AG04450 (cell line): ENCODE measurements at regions not wholly inside any gene's neighbourhood (a gene's known extent, or its start where the extent isn't known, plus 50 kb on each side); places are given as distances from the start of the nearest gene placed in this dataset.

Experiments used
- CTCF ChIA-PET: fragments of 300-600, 350-600 bp; formaldehyde crosslinking; extraction: SDS; loops from one replicate; lab custom pipeline; 2022; ENCODE audit warnings: antibody characterized with exemption, inconsistent platforms; lab: Charles Lee
- POLR2A ChIA-PET: fragments of 350-600 bp; formaldehyde crosslinking; extraction: SDS; loops from one replicate; lab custom pipeline; 2021; ENCODE audit warnings: antibody characterized with exemption, inconsistent platforms; lab: Yijun Ruan, JAX
- DNase-seq: peaks from one replicate; pipeline ENCODE4 v3.0.0-alpha.2; 2011; ENCODE audit warnings: low read depth, low spot score
- H3K27ac ChIP-seq: one replicate; pipeline ENCODE4 v1.5.1; 2012; ENCODE audit warnings: low read depth, low read length, control low read depth
- H3K27me3 ChIP-seq: one replicate; pipeline ENCODE4 v1.6.0; 2012; ENCODE audit warnings: low read length; ENCODE audit not compliant: control insufficient read depth, insufficient read depth
- H3K4me3 ChIP-seq: 2 replicates; pipeline ENCODE4 v1.5.1; 2011; ENCODE audit warnings: mild to moderate bottlenecking, low read depth, low read length, control low read depth
- H3K9me3 ChIP-seq: 2 replicates; pipeline ENCODE4 v1.5.1; 2012; ENCODE audit warnings: low read length; ENCODE audit not compliant: control insufficient read depth, insufficient read depth
- TF ChIP-seq, protein P1 (sequence below): IDR thresholded peaks from 2 replicates; pipeline ENCODE4 v1.5.1; 2011; ENCODE audit warnings: low read depth, low read length, control low read depth, inconsistent platforms

DNA sequence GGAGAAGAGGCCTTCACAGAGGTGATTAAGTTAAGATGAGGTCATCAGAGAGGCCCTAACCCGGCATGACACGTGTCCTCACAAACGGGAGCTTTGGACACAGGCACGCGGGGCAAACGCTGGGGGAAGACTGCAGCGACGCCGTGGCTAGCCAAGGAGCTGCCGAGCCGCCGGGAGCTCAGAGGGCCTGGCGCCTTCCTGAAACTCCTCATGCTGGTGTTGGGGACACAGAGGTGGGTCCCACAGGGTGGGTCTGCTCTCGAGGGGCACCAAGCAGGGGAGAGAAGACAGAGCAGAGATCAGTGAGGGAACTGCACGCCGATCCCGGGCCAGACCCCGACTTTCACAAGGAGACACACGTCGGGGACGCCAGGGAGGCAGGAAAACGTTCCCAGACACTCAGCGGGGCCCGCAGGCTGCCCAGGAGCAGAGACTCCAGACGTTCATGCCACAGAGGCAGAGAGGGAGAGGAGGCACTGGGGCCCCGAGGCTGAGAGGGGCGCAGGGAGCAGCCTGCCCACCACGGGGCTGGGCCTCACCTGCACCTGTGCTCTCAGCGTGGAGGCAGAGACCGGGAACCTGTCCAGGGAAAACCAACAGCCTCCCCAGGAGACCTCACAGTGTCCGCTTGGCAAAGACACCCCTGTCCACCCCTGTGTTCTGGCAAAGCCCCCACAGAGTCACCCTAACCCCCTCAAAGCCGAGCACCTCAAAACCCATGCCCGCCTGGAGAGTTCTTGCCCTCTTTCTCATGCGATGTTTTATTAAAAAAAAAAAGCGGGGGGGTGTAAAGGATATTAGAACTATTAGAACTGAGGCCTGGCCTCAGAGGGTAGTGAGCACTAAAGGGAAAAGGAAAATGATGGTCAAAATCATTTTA, 103.8 kb downstream of the PDGFA start:
- Histone ChIP-seq H3K27me3 (peaks cover 4% of the 10 kb centered on the region), H3K4me3 (no peak overlapping the region), H3K9me3 (peaks cover 59% of the 10 kb centered on the region), H3K27ac (no peak overlapping the region)
- ChIA-PET POLR2A (no interaction called here), CTCF (no interaction called here)
- TF ChIP-seq, protein P1, sequence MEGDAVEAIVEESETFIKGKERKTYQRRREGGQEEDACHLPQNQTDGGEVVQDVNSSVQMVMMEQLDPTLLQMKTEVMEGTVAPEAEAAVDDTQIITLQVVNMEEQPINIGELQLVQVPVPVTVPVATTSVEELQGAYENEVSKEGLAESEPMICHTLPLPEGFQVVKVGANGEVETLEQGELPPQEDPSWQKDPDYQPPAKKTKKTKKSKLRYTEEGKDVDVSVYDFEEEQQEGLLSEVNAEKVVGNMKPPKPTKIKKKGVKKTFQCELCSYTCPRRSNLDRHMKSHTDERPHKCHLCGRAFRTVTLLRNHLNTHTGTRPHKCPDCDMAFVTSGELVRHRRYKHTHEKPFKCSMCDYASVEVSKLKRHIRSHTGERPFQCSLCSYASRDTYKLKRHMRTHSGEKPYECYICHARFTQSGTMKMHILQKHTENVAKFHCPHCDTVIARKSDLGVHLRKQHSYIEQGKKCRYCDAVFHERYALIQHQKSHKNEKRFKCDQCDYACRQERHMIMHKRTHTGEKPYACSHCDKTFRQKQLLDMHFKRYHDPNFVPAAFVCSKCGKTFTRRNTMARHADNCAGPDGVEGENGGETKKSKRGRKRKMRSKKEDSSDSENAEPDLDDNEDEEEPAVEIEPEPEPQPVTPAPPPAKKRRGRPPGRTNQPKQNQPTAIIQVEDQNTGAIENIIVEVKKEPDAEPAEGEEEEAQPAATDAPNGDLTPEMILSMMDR = no peak
- no peak for DNase-seq

DNA sequence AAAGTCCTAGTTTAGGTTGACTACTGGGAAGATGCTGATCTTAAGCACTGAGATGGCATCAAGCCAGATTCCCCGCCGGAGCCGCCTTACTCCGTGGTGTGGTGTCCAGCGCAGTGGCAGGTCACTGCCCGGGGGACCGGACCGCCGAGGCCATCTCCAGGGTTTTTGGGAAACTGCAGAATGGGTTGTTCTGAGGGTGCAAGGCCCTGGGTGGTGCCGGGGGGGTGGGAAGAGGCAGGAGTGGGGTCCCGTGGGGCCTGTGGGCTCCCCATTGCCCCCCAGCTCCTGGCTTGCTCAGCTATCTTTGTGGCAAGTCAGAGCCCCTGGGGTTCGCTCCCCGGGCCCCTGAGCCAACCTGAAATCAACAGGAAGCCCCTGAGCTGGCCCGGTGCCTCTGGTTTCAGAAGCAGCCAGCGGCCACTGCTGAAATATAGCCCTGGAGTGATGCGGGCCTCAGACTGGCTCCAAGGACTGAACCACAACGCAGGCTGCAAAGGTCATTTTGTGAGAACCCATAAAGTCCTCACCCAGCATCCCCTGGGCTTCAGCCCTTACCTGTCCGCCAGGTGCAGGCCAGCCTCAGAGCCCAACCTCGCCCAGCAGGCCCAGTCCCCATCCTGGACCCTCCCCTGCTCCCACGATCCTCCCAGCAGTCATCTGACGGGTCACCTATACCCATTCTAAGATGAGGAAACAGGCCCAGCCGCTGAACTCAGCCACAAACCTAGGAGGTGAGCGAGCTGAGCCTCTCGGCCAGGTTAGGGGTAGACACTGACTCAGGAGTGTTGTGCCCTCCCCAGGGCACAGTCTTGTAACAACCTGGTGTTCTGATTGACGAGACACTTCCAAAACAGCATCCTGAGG, 102.7 kb downstream of the PDGFA start:
- Histone ChIP-seq H3K4me3 (no peak overlapping the region), H3K27ac (no peak overlapping the region), H3K9me3 (peaks cover 62% of the 10 kb centered on the region), H3K27me3 (peaks cover 4% of the 10 kb centered on the region)
- DNase-seq = no peak
- POLR2A ChIA-PET = no interaction called here
- CTCF ChIA-PET = no interaction called here
- TF ChIP-seq, protein P1 = no peak

DNA sequence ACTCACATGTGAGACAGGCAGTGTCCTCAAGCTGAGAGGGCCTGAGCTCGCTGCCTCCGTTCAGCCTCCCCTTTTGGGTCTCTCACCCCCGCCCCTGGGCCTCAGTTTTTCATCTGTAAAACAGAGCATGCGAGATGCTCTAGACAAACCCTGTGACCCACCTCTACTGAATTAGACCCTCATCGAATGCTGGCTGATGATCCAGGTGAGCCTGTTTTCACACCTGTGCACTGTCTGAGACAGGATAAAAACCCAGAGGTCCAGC, 102.1 kb downstream of the PDGFA start:
- CTCF ChIA-PET = no interaction called here

DNA sequence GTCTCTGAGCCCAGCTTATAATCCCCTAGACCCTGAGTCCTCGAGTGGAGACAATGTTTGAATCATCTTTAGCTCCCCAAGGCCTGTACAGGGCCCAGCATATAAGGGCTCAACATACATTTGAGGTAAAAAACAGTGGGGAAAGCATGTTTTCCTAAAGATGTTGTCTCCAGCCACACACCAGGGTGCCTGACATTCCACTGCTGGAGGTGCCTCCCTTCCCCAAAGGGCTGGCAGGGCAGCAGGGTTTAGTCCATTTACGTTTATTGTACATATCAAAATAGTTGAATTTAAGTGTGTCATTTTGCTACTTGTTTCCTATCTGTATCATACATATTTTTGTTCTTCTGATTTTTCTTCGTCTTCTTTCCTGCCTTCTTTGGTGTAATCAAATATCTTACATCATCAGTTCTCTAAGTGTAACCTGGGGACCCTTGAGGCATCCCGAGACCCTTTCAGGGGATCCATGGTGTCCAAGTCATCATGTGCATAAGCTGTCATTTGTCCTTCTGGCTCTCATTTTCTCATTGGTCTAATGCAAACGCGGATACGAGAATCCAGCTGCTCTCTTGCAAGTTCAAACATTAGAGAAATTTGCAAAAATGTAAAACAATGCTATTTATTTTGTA, 101.6 kb downstream of the PDGFA start:
- POLR2A ChIA-PET = no interaction called here

More for the DNA sequence above, 102.1 kb downstream of the PDGFA start:
- Histone ChIP-seq H3K27ac (no peak overlapping the region), H3K27me3 (peaks cover 9% of the 10 kb centered on the region), H3K9me3 (peaks cover 62% of the 10 kb centered on the region), H3K4me3 (no peak overlapping the region)
- POLR2A ChIA-PET = no interaction called here
- no peak for DNase-seq
- TF ChIP-seq, protein P1 = no peak

More for the DNA sequence above, 101.6 kb downstream of the PDGFA start:
- no peak for DNase-seq
- peaks cover 60% of the 10 kb centered on the region for H3K9me3 ChIP-seq
- H3K27me3 ChIP-seq = peaks cover 9% of the 10 kb centered on the region
- CTCF ChIA-PET = no interaction called here
- TF ChIP-seq, protein P1 = no peak
- no peak overlapping the region for H3K27ac ChIP-seq
- H3K4me3 ChIP-seq = no peak overlapping the region
